Psoas muscle (tissue), 7 donors: ENCODE measurements at regions not wholly inside any gene's neighbourhood (a gene's known extent, or its start where the extent isn't known, plus 50 kb on each side); places are given as distances from the start of the nearest gene placed in this dataset.

Experiments used
- ATAC-seq, 4 donors: fragments of 200-7000 bp; cut with Tn5 transposase; one replicate each; pipeline ENCODE4 v1.9.1; 2020; ENCODE audit warnings: moderate library complexity in 3 of 4, mild to moderate bottlenecking in 2 of 4
- DNase-seq, 2 donors: peaks; one replicate each; pipeline ENCODE4 v3.0.0-alpha.2; 2020
- H3K27ac ChIP-seq: fragments of 200-600 bp; one replicate; pipeline ENCODE4 v1.8.0; 2022
- H3K27me3 ChIP-seq, 3 donors: fragments of 200-600 bp in 1 of 3; one replicate each; pipeline versions ENCODE4 v1.6.1 to v1.8.0; 2013 to 2022; ENCODE audit warnings: low read length in 2 of 3, mild to moderate bottlenecking in 2 of 3, moderate library complexity in 1 of 3; ENCODE audit not compliant: insufficient read depth in 3 of 3
- H3K36me3 ChIP-seq, 2 donors: fragments of 200-600 bp in 1 of 2; one replicate each; pipeline versions ENCODE4 v1.6.1 to v1.8.0; 2013 to 2022; ENCODE audit warnings: low read depth in 1 of 2, mild to moderate bottlenecking in 1 of 2, moderate library complexity in 1 of 2; ENCODE audit not compliant: insufficient read depth in 1 of 2
- H3K4me1 ChIP-seq: fragments of 200-600 bp; one replicate; pipeline ENCODE4 v1.8.0; 2022
- H3K4me3 ChIP-seq: fragments of 200-600 bp; one replicate; pipeline ENCODE4 v1.8.0; 2022; ENCODE audit warnings: mild to moderate bottlenecking
- H3K9me3 ChIP-seq: fragments of 200-600 bp; one replicate; pipeline ENCODE4 v1.8.0; 2022
- CTCF ChIP-seq: fragments of 200-600 bp; IDR thresholded peaks from one replicate; pipeline ENCODE4 v1.8.0; 2022; ENCODE audit warnings: antibody characterized with exemption
- WGBS, 3 donors: extraction: QIAGEN DNeasy Blood & Tissue Kit; methylation state at CpG; one replicate each; pipeline versions ENCODE4 v1.1.6 to v1.1.7; 2013; 5-methylcytosine and 5-hydroxymethylcytosine counted together
- intact Hi-C, 2 donors: fragments of 100-400 bp; cut with DNase I; formaldehyde crosslinking; loops; one replicate each; pipeline versions ENCODE4 v1.11.0 to v1.14.2; 2022
- donor health status: healthy with polysubstance abuse.
- donor health status: DM: no; HTN: no; CAD: no; lungs with moderate emphysema.
- donor health status: Bipolar disorder and iron deficiency.
- donor health status: healthy.
- donor health status: DM: yes; HTN: yes; CAD: no.
- donor health status: DM: no; HTN: no; CAD: no.
- donor health status: DM: yes; HTN: yes; CAD: no.

GRCh38 chr16:65353183-65353582 is 231.3 kb upstream of the CDH11 start:
- H3K27me3 ChIP-seq, result no peaks in the 10 kb centered on the region
- DNase-seq (no peak), ATAC-seq (no peak)
- no peak overlapping the region for H3K4me3 ChIP-seq
- intact Hi-C loops, result no loop called here
- H3K27ac ChIP-seq, result no peak overlapping the region
- no peaks in the 10 kb centered on the region for H3K4me1 ChIP-seq
- H3K9me3 ChIP-seq, result no peaks in the 10 kb centered on the region
- 86 to 96% (median 88%) methylated on average over 1 of the region's 1 CpG for WGBS, 3 donors
- no peaks in the 10 kb centered on the region for H3K36me3 ChIP-seq
- no peak for TF ChIP-seq CTCF

GRCh38 chr16:65349626-65350025 is 227.8 kb upstream of the CDH11 start:
- no peaks in the 10 kb centered on the region for H3K4me1 ChIP-seq
- intact Hi-C loops, result no loop called here
- no peaks in the 10 kb centered on the region for H3K36me3 ChIP-seq
- TF ChIP-seq CTCF, result no peak
- ATAC-seq (no peak), DNase-seq (no peak)
- H3K27ac ChIP-seq, result no peak overlapping the region
- no peaks in the 10 kb centered on the region for H3K27me3 ChIP-seq
- H3K9me3 ChIP-seq, result no peaks in the 10 kb centered on the region
- 66 to 73% (median 70%) methylated on average over 7 of the region's 7 CpGs for WGBS, 3 donors
- no peak overlapping the region for H3K4me3 ChIP-seq

GRCh38 chr16:65343556-65343955 is 221.7 kb upstream of the CDH11 start:
- ATAC-seq, result no peak
- 85 to 92% (median 90%) methylated on average over 2 of the region's 2 CpGs for WGBS, 3 donors

GRCh38 chr16:65342231-65342866 is 220.5 kb upstream of the CDH11 start:
- Histone ChIP-seq H3K36me3 (no peaks in the 10 kb centered on the region), H3K27me3 (peaks cover 0 to 4% (median 0%) of the 10 kb centered on the region in 3 donors), H3K4me1 (no peaks in the 10 kb centered on the region), H3K4me3 (no peak overlapping the region), H3K27ac (no peak overlapping the region), H3K9me3 (no peaks in the 10 kb centered on the region)
- WGBS, 3 donors, result 76 to 78% (median 76%) methylated on average over 8 of the region's 8 CpGs
- no peak for TF ChIP-seq CTCF
- ATAC-seq, result no peak
- no peak for DNase-seq
- intact Hi-C loops, result no loop called here

More at GRCh38 chr16:65343556-65343955, 221.7 kb upstream of the CDH11 start:
- H3K9me3 ChIP-seq, result no peaks in the 10 kb centered on the region
- TF ChIP-seq CTCF, result no peak
- DNase-seq, result no peak
- H3K4me1 ChIP-seq, result no peaks in the 10 kb centered on the region
- H3K27me3 ChIP-seq, result peaks cover 0 to 4% (median 0%) of the 10 kb centered on the region in 3 donors
- no peaks in the 10 kb centered on the region for H3K36me3 ChIP-seq
- no peak overlapping the region for H3K4me3 ChIP-seq
- no peak overlapping the region for H3K27ac ChIP-seq
- intact Hi-C loops, result no loop called here

- Histone ChIP-seq H3K27me3 (peaks cover 0 to 4% (median 0%) of the 10 kb centered on the region in 3 donors), H3K9me3 (no peaks in the 10 kb centered on the region), H3K36me3 (no peaks in the 10 kb centered on the region), H3K4me1 (no peaks in the 10 kb centered on the region), H3K4me3 (no peak overlapping the region), H3K27ac (no peak overlapping the region)
- no peak for ATAC-seq
- no peak for DNase-seq
- whole genome bisulfite sequencing, 3 donors, result 27 to 56% (median 50%) methylated on average over 2 of the region's 2 CpGs
- TF ChIP-seq CTCF, result no peak
- intact Hi-C loops, result no loop called here
Measured at GRCh38 chr16:65339062-65339461, 217.2 kb upstream of the CDH11 start.
